ENCODE measurements at regions not wholly inside any gene's neighbourhood (a gene's known extent, or its start where the extent isn't known, plus 50 kb on each side); places are given as distances from the start of the nearest gene placed in this dataset.

DNA sequence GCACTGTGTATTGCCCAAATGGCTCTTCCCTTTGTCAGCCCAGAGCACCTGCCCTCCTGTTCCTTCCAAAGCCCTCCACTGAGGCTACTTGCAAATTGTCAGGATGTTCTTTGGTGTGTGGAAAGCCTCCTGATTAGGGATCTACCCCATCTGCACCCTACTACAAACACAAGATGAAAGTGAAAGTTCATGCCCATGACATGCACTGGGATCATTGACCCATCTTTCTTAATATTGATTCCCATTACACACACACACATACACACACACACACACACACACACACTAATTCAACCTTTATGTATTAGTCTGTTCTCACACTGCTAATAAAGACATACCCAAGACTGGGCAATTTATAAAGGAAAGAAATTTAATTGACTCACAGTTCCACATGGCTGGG lies 213.7 kb upstream of the IGFBP3 start:
- DNase-seq (ENCODE audit: low spot score) = no peak
- Histone ChIP-seq H3K9me3 (ENCODE audit: control insufficient read depth in 4 of 4, low read length in 3 of 4) (no peaks in the 10 kb centered on the region), H3K27me3 (ENCODE audit: control insufficient read depth in 4 of 4, insufficient read depth in 4 of 4, low read length in 3 of 4) (no peaks in the 10 kb centered on the region), H3K4me1 (ENCODE audit: control insufficient read depth in 4 of 4, insufficient read depth in 4 of 4, low read length in 3 of 4) (peaks cover 3 to 15% (median 5%) of the 10 kb centered on the region in 4 donors), H3K9ac (ENCODE audit: low read depth in 1 of 2, low read length in 2 of 2) (no peak overlapping the region), H3K4me3 (ENCODE audit: low read depth in 1 of 3, low read length in 3 of 3) (no peak overlapping the region), H3K36me3 (ENCODE audit: control insufficient read depth in 4 of 4, insufficient read depth in 3 of 4, low read depth in 1 of 4, low read length in 3 of 4) (no peaks in the 10 kb centered on the region), H3K27ac (ENCODE audit: low read depth in 1 of 2, low read length in 2 of 2) (peak overlapping the region; percentile 28 to 43)
- TF ChIP-seq RAD21 (IDR thresholded peaks at IDR 0.05) = peak in 1 of 2 donors; percentile 43
- TF ChIP-seq RXRA (IDR thresholded peaks at IDR 0.05) = peak; percentile 86 to 97
- peak; percentile 70 for TF ChIP-seq SP1 (IDR thresholded peaks at IDR 0.05)
- peak; percentile 28 to 56 for TF ChIP-seq HNF4A (conservative IDR thresholded peaks at IDR 0.05)
- TF ChIP-seq EGR1 (IDR thresholded peaks at IDR 0.05; ENCODE audit: low read depth in 2 of 2) = no peak

DNA sequence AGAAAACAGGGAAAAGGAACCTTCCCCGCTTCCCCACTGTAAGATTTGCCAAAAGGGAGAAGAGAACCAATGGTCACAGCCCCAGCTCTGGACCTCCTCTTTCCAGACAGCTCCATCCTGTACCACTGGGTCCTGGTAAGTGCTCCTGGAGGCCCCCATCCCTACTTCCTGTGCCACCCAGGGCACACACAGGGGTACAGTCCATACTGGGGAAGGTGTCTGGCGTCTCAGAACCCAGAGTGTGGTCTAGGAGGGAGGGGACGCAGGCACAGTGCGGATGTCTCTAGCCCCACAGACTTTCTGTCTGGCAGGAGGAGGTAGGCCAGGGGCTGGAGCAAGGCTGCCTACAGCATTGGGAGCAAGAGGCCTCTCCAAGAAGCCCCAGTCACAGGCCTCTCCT lies 213.3 kb upstream of the IGFBP3 start:
- WGBS = 93% methylated on average over 4 of the region's 4 CpGs

More for the DNA sequence above, 213.3 kb upstream of the IGFBP3 start:
- Histone ChIP-seq H3K36me3 (ENCODE audit: control insufficient read depth in 4 of 4, insufficient read depth in 3 of 4, low read depth in 1 of 4, low read length in 3 of 4) (no peaks in the 10 kb centered on the region), H3K9me3 (ENCODE audit: control insufficient read depth in 4 of 4, low read length in 3 of 4) (no peaks in the 10 kb centered on the region), H3K4me3 (ENCODE audit: low read depth in 1 of 3, low read length in 3 of 3) (no peak overlapping the region), H3K27ac (ENCODE audit: low read depth in 1 of 2, low read length in 2 of 2) (peak overlapping the region; percentile 28 to 43), H3K27me3 (ENCODE audit: control insufficient read depth in 4 of 4, insufficient read depth in 4 of 4, low read length in 3 of 4) (no peaks in the 10 kb centered on the region), H3K4me1 (ENCODE audit: control insufficient read depth in 4 of 4, insufficient read depth in 4 of 4, low read length in 3 of 4) (peaks cover 3 to 15% (median 5%) of the 10 kb centered on the region in 4 donors), H3K9ac (ENCODE audit: low read depth in 1 of 2, low read length in 2 of 2) (no peak overlapping the region)
- DNase-seq (ENCODE audit: low spot score) = no peak
- TF ChIP-seq EGR1 (IDR thresholded peaks at IDR 0.05; ENCODE audit: low read depth in 2 of 2) (no peak), HNF4G (IDR thresholded peaks at IDR 0.05) (no peak), FOXA2 (IDR thresholded peaks at IDR 0.05) (no peak), JUND (IDR thresholded peaks at IDR 0.05) (no peak), TAF1 (conservative IDR thresholded peaks at IDR 0.05) (no peak), RXRA (IDR thresholded peaks at IDR 0.05) (no peak), FOXA1 (IDR thresholded peaks at IDR 0.05) (no peak), GABPA (IDR thresholded peaks at IDR 0.05 in 1 of 2, conservative IDR thresholded peaks at IDR 0.05 in 1 of 2) (no peak), YY1 (IDR thresholded peaks at IDR 0.05) (no peak), HNF4A (conservative IDR thresholded peaks at IDR 0.05) (no peak), NR2F2 (IDR thresholded peaks at IDR 0.05) (no peak), RAD21 (IDR thresholded peaks at IDR 0.05) (no peak), SP1 (IDR thresholded peaks at IDR 0.05) (no peak)
- TF ChIP-seq, protein P1, sequence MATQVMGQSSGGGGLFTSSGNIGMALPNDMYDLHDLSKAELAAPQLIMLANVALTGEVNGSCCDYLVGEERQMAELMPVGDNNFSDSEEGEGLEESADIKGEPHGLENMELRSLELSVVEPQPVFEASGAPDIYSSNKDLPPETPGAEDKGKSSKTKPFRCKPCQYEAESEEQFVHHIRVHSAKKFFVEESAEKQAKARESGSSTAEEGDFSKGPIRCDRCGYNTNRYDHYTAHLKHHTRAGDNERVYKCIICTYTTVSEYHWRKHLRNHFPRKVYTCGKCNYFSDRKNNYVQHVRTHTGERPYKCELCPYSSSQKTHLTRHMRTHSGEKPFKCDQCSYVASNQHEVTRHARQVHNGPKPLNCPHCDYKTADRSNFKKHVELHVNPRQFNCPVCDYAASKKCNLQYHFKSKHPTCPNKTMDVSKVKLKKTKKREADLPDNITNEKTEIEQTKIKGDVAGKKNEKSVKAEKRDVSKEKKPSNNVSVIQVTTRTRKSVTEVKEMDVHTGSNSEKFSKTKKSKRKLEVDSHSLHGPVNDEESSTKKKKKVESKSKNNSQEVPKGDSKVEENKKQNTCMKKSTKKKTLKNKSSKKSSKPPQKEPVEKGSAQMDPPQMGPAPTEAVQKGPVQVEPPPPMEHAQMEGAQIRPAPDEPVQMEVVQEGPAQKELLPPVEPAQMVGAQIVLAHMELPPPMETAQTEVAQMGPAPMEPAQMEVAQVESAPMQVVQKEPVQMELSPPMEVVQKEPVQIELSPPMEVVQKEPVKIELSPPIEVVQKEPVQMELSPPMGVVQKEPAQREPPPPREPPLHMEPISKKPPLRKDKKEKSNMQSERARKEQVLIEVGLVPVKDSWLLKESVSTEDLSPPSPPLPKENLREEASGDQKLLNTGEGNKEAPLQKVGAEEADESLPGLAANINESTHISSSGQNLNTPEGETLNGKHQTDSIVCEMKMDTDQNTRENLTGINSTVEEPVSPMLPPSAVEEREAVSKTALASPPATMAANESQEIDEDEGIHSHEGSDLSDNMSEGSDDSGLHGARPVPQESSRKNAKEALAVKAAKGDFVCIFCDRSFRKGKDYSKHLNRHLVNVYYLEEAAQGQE (IDR thresholded peaks at IDR 0.05) = no peak
- TF ChIP-seq, protein P2, sequence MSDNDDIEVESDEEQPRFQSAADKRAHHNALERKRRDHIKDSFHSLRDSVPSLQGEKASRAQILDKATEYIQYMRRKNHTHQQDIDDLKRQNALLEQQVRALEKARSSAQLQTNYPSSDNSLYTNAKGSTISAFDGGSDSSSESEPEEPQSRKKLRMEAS (IDR thresholded peaks at IDR 0.05) = no peak
- TF ChIP-seq, protein P3, sequence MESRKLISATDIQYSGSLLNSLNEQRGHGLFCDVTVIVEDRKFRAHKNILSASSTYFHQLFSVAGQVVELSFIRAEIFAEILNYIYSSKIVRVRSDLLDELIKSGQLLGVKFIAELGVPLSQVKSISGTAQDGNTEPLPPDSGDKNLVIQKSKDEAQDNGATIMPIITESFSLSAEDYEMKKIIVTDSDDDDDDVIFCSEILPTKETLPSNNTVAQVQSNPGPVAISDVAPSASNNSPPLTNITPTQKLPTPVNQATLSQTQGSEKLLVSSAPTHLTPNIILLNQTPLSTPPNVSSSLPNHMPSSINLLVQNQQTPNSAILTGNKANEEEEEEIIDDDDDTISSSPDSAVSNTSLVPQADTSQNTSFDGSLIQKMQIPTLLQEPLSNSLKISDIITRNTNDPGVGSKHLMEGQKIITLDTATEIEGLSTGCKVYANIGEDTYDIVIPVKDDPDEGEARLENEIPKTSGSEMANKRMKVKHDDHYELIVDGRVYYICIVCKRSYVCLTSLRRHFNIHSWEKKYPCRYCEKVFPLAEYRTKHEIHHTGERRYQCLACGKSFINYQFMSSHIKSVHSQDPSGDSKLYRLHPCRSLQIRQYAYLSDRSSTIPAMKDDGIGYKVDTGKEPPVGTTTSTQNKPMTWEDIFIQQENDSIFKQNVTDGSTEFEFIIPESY (IDR thresholded peaks at IDR 0.05) = no peak
- TF ChIP-seq, protein P4, sequence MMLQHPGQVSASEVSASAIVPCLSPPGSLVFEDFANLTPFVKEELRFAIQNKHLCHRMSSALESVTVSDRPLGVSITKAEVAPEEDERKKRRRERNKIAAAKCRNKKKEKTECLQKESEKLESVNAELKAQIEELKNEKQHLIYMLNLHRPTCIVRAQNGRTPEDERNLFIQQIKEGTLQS (IDR thresholded peaks at IDR 0.05) = no peak
- TF ChIP-seq, protein P5, sequence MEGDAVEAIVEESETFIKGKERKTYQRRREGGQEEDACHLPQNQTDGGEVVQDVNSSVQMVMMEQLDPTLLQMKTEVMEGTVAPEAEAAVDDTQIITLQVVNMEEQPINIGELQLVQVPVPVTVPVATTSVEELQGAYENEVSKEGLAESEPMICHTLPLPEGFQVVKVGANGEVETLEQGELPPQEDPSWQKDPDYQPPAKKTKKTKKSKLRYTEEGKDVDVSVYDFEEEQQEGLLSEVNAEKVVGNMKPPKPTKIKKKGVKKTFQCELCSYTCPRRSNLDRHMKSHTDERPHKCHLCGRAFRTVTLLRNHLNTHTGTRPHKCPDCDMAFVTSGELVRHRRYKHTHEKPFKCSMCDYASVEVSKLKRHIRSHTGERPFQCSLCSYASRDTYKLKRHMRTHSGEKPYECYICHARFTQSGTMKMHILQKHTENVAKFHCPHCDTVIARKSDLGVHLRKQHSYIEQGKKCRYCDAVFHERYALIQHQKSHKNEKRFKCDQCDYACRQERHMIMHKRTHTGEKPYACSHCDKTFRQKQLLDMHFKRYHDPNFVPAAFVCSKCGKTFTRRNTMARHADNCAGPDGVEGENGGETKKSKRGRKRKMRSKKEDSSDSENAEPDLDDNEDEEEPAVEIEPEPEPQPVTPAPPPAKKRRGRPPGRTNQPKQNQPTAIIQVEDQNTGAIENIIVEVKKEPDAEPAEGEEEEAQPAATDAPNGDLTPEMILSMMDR (IDR thresholded peaks at IDR 0.05; ENCODE audit: low read depth, low read length, missing input control) = no peak

All from liver (tissue), 8 donors.